PC-3 (cell line): ENCODE measurements at regions not wholly inside any gene's neighbourhood (a gene's known extent, or its start where the extent isn't known, plus 50 kb on each side); places are given as distances from the start of the nearest gene placed in this dataset.

Source experiments
- ATAC-seq: fragments of 200-7000 bp; cut with Tn5 transposase; 2 replicates; pipeline ENCODE4 v1.9.1; 2020; ENCODE audit warnings: mild to moderate bottlenecking, moderate library complexity
- BruUV-seq: library from RNA; stranded (reverse); fragments of 400-500 nt; replicated peaks from 2 replicates; lab custom pipeline; 2021; lab: Mats Ljungman, UMichigan
- CTCF ChIA-PET: fragments of 300-600 bp; sonication (Branson Sonifier 250); formaldehyde crosslinking; loops from one replicate; lab custom pipeline; 2022; ENCODE audit warnings: antibody characterized with exemption; lab: Charles Lee
- POLR2A ChIA-PET: fragments of 300-600 bp; sonication (Branson Sonifier 250); formaldehyde crosslinking; loops from one replicate; lab custom pipeline; 2022; ENCODE audit warnings: antibody characterized with exemption; ENCODE audit not compliant: unreplicated experiment; lab: Charles Lee
- DNase-seq: peaks from one replicate; pipeline ENCODE4 v3.0.0-alpha.2; 2015
- H2AFZ ChIP-seq: fragments of 300-600 bp; sonication (generic); 2 replicates; pipeline ENCODE4 v1.6.0; 2016; ENCODE audit warnings: antibody characterized with exemption, low read length
- H3F3A ChIP-seq: fragments of 300-600 bp; sonication (generic); one replicate; pipeline ENCODE4 v1.6.0; 2017; ENCODE audit warnings: antibody characterized with exemption, low read length, control low read depth, mild to moderate bottlenecking; ENCODE audit not compliant: unreplicated experiment
- H3K27ac ChIP-seq: fragments of 300-600 bp; sonication (generic); 2 replicates; pipeline ENCODE4 v1.5.1; 2016; ENCODE audit warnings: mild to moderate bottlenecking, low read length
- H3K27me3 ChIP-seq: fragments of 300-600 bp; sonication (generic); 2 replicates; pipeline ENCODE4 v1.6.1; 2016; ENCODE audit warnings: low read length, mixed read lengths
- H3K36me3 ChIP-seq: fragments of 300-600 bp; sonication (generic); 2 replicates; pipeline ENCODE4 v1.6.1; 2016; ENCODE audit warnings: low read depth, mixed run types, low read length, mixed read lengths
- H3K4me1 ChIP-seq: fragments of 300-600 bp; sonication (generic); 2 replicates; pipeline ENCODE4 v1.5.1; 2016; ENCODE audit warnings: low read length; ENCODE audit not compliant: insufficient read depth
- H3K4me2 ChIP-seq: fragments of 300-600 bp; sonication (generic); 2 replicates; pipeline ENCODE4 v1.6.0; 2016; ENCODE audit warnings: low read length
- H3K4me3 ChIP-seq: fragments of 300-600 bp; sonication (generic); 2 replicates; pipeline ENCODE4 v1.5.1; 2016; ENCODE audit warnings: mild to moderate bottlenecking, low read length, mixed read lengths
- H3K79me2 ChIP-seq: fragments of 300-600 bp; sonication (generic); 2 replicates; pipeline ENCODE4 v1.6.1; 2017; ENCODE audit warnings: low read length, mixed read lengths
- H3K9ac ChIP-seq: fragments of 300-600 bp; sonication (generic); 2 replicates; pipeline ENCODE4 v1.6.0; 2016; ENCODE audit warnings: mild to moderate bottlenecking, low read length
- H3K9me2 ChIP-seq: fragments of 300-600 bp; sonication (generic); replicated peaks from 2 replicates; pipeline ENCODE4 v1.6.1; 2016; ENCODE audit warnings: mixed run types, low read length, mixed read lengths
- H3K9me3 ChIP-seq: fragments of 300-600 bp; sonication (generic); 2 replicates; pipeline ENCODE4 v1.6.1; 2016; ENCODE audit warnings: low read length, mixed read lengths
- H4K20me1 ChIP-seq: fragments of 300-600 bp; sonication (generic); 2 replicates; pipeline ENCODE4 v1.6.1; 2016; ENCODE audit warnings: low read length, mixed read lengths
- EZH2 ChIP-seq: fragments of 300-600 bp; sonication (generic); IDR thresholded peaks from one replicate; pipeline ENCODE4 v1.6.1; 2017; ENCODE audit warnings: antibody characterized with exemption, mild to moderate bottlenecking, low read length; ENCODE audit not compliant: unreplicated experiment
- EZH2phosphoT487 ChIP-seq: fragments of 300-600 bp; sonication (generic); IDR thresholded peaks from 2 replicates; pipeline ENCODE4 v1.6.1; 2018; ENCODE audit warnings: mild to moderate bottlenecking, antibody characterized with exemption, low read length, borderline replicate concordance
- intact Hi-C: fragments of 100-400 bp; cut with micrococcal nuclease; formaldehyde crosslinking; loops from 2 replicates; pipeline ENCODE4 v1.9.0; 2023
- TF ChIP-seq, protein P1 (sequence below): fragments of 300-600 bp; sonication (generic); conservative IDR thresholded peaks from 2 replicates; pipeline ENCODE4 v1.5.1; 2017; ENCODE audit warnings: antibody characterized with exemption, low read depth, mild to moderate bottlenecking, low read length

DNA sequence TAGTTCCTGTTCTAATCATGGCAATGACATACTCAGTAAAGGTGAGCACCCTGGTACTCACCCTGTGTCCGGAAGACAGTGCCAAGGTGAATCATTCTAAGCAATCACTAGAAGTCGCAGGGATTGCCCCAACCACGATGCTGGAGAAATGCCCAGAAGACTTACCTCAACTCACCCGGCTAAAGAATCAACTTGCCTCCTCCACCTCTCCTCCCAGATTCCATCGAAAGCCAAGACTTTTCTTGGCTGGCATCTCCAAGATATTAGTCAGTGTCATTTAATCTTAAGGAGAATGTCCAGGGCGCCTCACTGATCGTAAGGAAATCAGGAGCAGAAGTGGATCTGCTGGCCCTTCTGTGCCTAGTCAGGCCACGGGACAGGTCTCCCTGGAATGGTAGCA, 204.9 kb downstream of the ERCC6L2 start:
- POLR2A ChIA-PET, result no interaction called here
- no peaks in the 10 kb centered on the region for H4K20me1 ChIP-seq
- peaks cover 14% of the 10 kb centered on the region for H3K4me1 ChIP-seq
- no peaks in the 10 kb centered on the region for H3K9me2 ChIP-seq
- H3K9me3 ChIP-seq, result no peaks in the 10 kb centered on the region
- no peaks in the 10 kb centered on the region for H3F3A ChIP-seq
- peak overlapping the region; percentile 70 for H3K4me2 ChIP-seq
- no peaks in the 10 kb centered on the region for H3K27me3 ChIP-seq
- intact Hi-C loops, result no loop called here
- H3K79me2 ChIP-seq, result no peaks in the 10 kb centered on the region
- H3K4me3 ChIP-seq, result peak overlapping the region; percentile 30; the same call in 1 of the 2 replicates
- H3K9ac ChIP-seq, result no peak overlapping the region
- peak; percentile 98 for ATAC-seq
- H3K36me3 ChIP-seq, result no peaks in the 10 kb centered on the region
- H2AFZ ChIP-seq, result no peak overlapping the region
- peak; percentile 98 for DNase-seq
- TF ChIP-seq, protein P1, sequence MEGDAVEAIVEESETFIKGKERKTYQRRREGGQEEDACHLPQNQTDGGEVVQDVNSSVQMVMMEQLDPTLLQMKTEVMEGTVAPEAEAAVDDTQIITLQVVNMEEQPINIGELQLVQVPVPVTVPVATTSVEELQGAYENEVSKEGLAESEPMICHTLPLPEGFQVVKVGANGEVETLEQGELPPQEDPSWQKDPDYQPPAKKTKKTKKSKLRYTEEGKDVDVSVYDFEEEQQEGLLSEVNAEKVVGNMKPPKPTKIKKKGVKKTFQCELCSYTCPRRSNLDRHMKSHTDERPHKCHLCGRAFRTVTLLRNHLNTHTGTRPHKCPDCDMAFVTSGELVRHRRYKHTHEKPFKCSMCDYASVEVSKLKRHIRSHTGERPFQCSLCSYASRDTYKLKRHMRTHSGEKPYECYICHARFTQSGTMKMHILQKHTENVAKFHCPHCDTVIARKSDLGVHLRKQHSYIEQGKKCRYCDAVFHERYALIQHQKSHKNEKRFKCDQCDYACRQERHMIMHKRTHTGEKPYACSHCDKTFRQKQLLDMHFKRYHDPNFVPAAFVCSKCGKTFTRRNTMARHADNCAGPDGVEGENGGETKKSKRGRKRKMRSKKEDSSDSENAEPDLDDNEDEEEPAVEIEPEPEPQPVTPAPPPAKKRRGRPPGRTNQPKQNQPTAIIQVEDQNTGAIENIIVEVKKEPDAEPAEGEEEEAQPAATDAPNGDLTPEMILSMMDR, result no peak
- TF ChIP-seq EZH2phosphoT487 (no peak), EZH2 (no peak)
- no TSS peak for BruUV-seq
- CTCF ChIA-PET, result no interaction called here
- H3K27ac ChIP-seq, result peak overlapping the region; percentile 75

DNA sequence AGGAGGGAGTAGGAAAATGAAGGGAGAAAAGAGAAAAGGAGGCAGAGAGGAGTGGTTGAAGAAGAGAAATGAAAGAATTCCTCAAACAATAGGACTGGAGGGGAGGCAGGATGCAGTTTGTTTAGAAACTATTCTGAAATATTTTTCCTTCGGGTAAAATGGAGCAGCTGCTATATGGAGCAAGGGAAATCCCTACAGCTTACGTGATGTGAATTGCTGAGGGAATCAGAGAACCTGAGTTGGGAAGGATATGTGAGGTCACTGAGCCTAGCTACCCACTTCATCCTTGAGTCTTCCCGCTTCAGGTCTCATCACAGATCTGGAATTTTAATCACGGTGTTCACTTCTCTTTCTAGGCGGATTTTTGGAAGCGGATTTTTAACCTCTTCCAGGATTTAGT, 204.3 kb downstream of the ERCC6L2 start:
- Histone ChIP-seq H3K79me2 (no peaks in the 10 kb centered on the region), H3K36me3 (no peaks in the 10 kb centered on the region), H3K4me1 (peaks cover 14% of the 10 kb centered on the region), H3K4me3 (peak overlapping the region; percentile 30; the same call in 1 of the 2 replicates), H3K9me2 (no peaks in the 10 kb centered on the region), H2AFZ (0 out of 2 replicates have a peak overlapping the region, but pooled peaks have one; percentile 20), H3F3A (no peaks in the 10 kb centered on the region), H4K20me1 (no peaks in the 10 kb centered on the region), H3K9ac (no peak overlapping the region), H3K27ac (peak overlapping the region; percentile 51), H3K9me3 (no peaks in the 10 kb centered on the region), H3K27me3 (no peaks in the 10 kb centered on the region), H3K4me2 (peak overlapping the region; percentile 70)
- DNase-seq (no peak), ATAC-seq (no peak)
- CTCF ChIA-PET, result no interaction called here
- BruUV-seq, result no TSS peak
- POLR2A ChIA-PET, result no interaction called here
- no peak for TF ChIP-seq EZH2
- TF ChIP-seq, protein P1, result no peak
- intact Hi-C loops, result loop anchor here (10.0 kb wide), 1 partner anchor 95 kb away; no protein-coding TSS in a partner anchor

DNA sequence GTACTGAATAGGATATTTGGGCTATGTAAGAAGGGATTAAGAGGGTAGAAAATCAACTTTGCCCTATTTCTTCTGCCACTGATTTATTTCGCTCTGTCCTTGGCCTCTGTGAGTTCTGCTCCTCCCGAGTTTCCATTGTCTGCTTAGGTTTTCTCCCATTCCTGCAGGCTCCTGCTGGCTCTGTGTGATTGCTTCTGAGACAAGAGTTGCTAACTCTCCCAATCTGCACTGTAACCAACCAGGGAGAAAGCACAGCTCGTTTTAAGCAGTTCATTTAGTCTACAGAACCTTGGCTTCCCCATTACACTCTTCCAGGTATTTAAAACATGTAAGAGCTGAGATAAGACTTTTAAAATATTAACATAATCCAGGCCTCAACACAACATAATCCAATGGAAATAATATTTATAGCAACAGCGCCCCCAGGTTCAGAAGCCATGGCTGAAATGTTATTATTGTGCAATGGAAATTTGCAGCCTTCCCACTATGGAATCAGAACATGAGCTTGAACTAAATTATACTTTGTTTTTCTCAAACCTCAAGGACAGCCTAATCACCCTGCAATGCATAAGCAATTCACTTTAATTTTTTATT, 203.5 kb downstream of the ERCC6L2 start:
- CTCF ChIA-PET, result no interaction called here
- no peaks in the 10 kb centered on the region for H3K27me3 ChIP-seq
- no TSS peak for BruUV-seq
- intact Hi-C loops, result loop anchor here (10.0 kb wide), 1 partner anchor 94 kb away; no protein-coding TSS in a partner anchor
- DNase-seq, result no peak
- no peaks in the 10 kb centered on the region for H3K9me2 ChIP-seq
- no peaks in the 10 kb centered on the region for H3K9me3 ChIP-seq
- H3K4me3 ChIP-seq, result no peak overlapping the region
- H3K27ac ChIP-seq, result no peak overlapping the region
- POLR2A ChIA-PET, result no interaction called here
- H3K36me3 ChIP-seq, result no peaks in the 10 kb centered on the region
- H3K9ac ChIP-seq, result no peak overlapping the region
- H2AFZ ChIP-seq, result no peak overlapping the region
- peaks cover 14% of the 10 kb centered on the region for H3K4me1 ChIP-seq
- ATAC-seq, result no peak
- H3K79me2 ChIP-seq, result no peaks in the 10 kb centered on the region
- TF ChIP-seq EZH2, result no peak
- TF ChIP-seq, protein P1, result peak; percentile 21; the same call in 1 of the 2 replicates
- no peaks in the 10 kb centered on the region for H3F3A ChIP-seq
- no peaks in the 10 kb centered on the region for H4K20me1 ChIP-seq
- no peak overlapping the region for H3K4me2 ChIP-seq
